MM.1S (cell line): ENCODE measurements at regions not wholly inside any gene's neighbourhood (a gene's known extent, or its start where the extent isn't known, plus 50 kb on each side); places are given as distances from the start of the nearest gene placed in this dataset.

Source experiments
- DNase-seq: peaks from one replicate; pipeline ENCODE4 v3.0.0-alpha.2; 2015
- H2AFZ ChIP-seq: fragments of 300-600 bp; sonication (generic); 2 replicates; pipeline ENCODE4 v1.6.0; 2016; ENCODE audit warnings: antibody characterized with exemption, low read length
- H3F3A ChIP-seq: fragments of 300-600 bp; sonication (generic); 2 replicates; pipeline ENCODE4 v1.6.1; 2016; ENCODE audit warnings: mild to moderate bottlenecking, antibody characterized with exemption, low read length, moderate library complexity, mixed read lengths; ENCODE audit not compliant: insufficient read depth
- H3K27ac ChIP-seq: fragments of 300-600 bp; sonication (generic); 2 replicates; pipeline ENCODE4 v1.5.1; 2016; ENCODE audit warnings: mild to moderate bottlenecking, low read length
- H3K27me3 ChIP-seq: fragments of 300-600 bp; sonication (generic); replicated peaks from 2 replicates; pipeline ENCODE4 v1.6.0; 2016; ENCODE audit warnings: low read length; ENCODE audit not compliant: insufficient read depth
- H3K36me3 ChIP-seq: fragments of 300-600 bp; sonication (generic); replicated peaks from 2 replicates; pipeline ENCODE4 v1.6.1; 2016; ENCODE audit warnings: mild to moderate bottlenecking, low read length, mixed read lengths; ENCODE audit not compliant: insufficient read depth
- H3K4me1 ChIP-seq: fragments of 300-600 bp; sonication (generic); 2 replicates; pipeline ENCODE4 v1.6.1; 2016; ENCODE audit warnings: low read length, mixed read lengths
- H3K4me2 ChIP-seq: fragments of 300-600 bp; sonication (generic); 2 replicates; pipeline ENCODE4 v1.6.0; 2016; ENCODE audit warnings: low read depth, low read length
- H3K4me3 ChIP-seq: fragments of 300-600 bp; sonication (generic); 2 replicates; pipeline ENCODE4 v1.5.1; 2016; ENCODE audit warnings: low read length, mixed read lengths
- H3K79me2 ChIP-seq: fragments of 300-600 bp; sonication (generic); 2 replicates; pipeline ENCODE4 v1.6.1; 2016; ENCODE audit warnings: mixed run types, low read length, mixed read lengths
- H3K9ac ChIP-seq: fragments of 300-600 bp; sonication (generic); 2 replicates; pipeline ENCODE4 v1.6.1; 2016; ENCODE audit warnings: low read length, mixed read lengths
- H3K9me2 ChIP-seq: fragments of 300-600 bp; sonication (generic); replicated peaks from 2 replicates; pipeline ENCODE4 v1.6.1; 2016; ENCODE audit warnings: mild to moderate bottlenecking, low read length, mixed read lengths; ENCODE audit not compliant: insufficient read depth
- H3K9me3 ChIP-seq: fragments of 300-600 bp; sonication (generic); replicated peaks from 2 replicates; pipeline ENCODE4 v1.6.1; 2016; ENCODE audit warnings: mild to moderate bottlenecking, low read length, mixed read lengths; ENCODE audit not compliant: insufficient read depth
- H4K20me1 ChIP-seq: fragments of 300-600 bp; sonication (generic); 2 replicates; pipeline ENCODE4 v1.6.1; 2016; ENCODE audit warnings: mild to moderate bottlenecking, low read length, moderate library complexity, mixed read lengths; ENCODE audit not compliant: insufficient read depth
- CTCF ChIP-seq: fragments of 300-600 bp; sonication (generic); IDR thresholded peaks from 2 replicates; pipeline ENCODE4 v1.5.1; 2016; ENCODE audit warnings: antibody characterized with exemption, low read length, mixed read lengths
- EZH2 ChIP-seq: fragments of 300-600 bp; sonication (generic); optimal IDR thresholded peaks from 2 replicates; pipeline ENCODE3; 2017; ENCODE audit warnings: low read depth, mild to moderate bottlenecking, antibody characterized with exemption, low read length, mixed read lengths
- EZH2phosphoT487 ChIP-seq: fragments of 300-600 bp; sonication (generic); IDR thresholded peaks from 2 replicates; pipeline ENCODE4 v1.6.1; 2018; ENCODE audit warnings: antibody characterized with exemption, low read length

- Histone ChIP-seq H3K27ac (no peak overlapping the region), H3K4me1 (no peaks in the 10 kb centered on the region), H3K27me3 (no peaks in the 10 kb centered on the region), H3K9me2 (no peaks in the 10 kb centered on the region), H2AFZ (no peak overlapping the region), H3F3A (no peaks in the 10 kb centered on the region), H3K4me2 (no peak overlapping the region), H3K4me3 (no peak overlapping the region), H3K36me3 (no peaks in the 10 kb centered on the region), H3K9me3 (no peaks in the 10 kb centered on the region), H3K79me2 (no peaks in the 10 kb centered on the region), H3K9ac (no peak overlapping the region), H4K20me1 (no peaks in the 10 kb centered on the region)
- TF ChIP-seq EZH2 (no peak), EZH2phosphoT487 (no peak), CTCF (no peak)
- DNase-seq = no peak
Observed at GRCh38 chr6:170106906-170107525, 183.9 kb downstream of the DLL1 start.

- Histone ChIP-seq H3K9me2 (no peaks in the 10 kb centered on the region), H2AFZ (no peak overlapping the region), H3K9ac (no peak overlapping the region), H3K79me2 (no peaks in the 10 kb centered on the region), H3K27me3 (no peaks in the 10 kb centered on the region), H3K9me3 (no peaks in the 10 kb centered on the region), H3K4me3 (no peak overlapping the region), H3K36me3 (no peaks in the 10 kb centered on the region), H3K27ac (no peak overlapping the region), H3K4me2 (no peak overlapping the region), H3K4me1 (no peaks in the 10 kb centered on the region), H4K20me1 (no peaks in the 10 kb centered on the region), H3F3A (no peaks in the 10 kb centered on the region)
- TF ChIP-seq EZH2phosphoT487 = no peak
- TF ChIP-seq CTCF = no peak
- TF ChIP-seq EZH2 = no peak
- DNase-seq = no peak
Observed at GRCh38 chr6:170102582-170103481, 188.0 kb downstream of the DLL1 start.

GRCh38 chr6:170102038-170102437 is 188.8 kb downstream of the DLL1 start:
- Histone ChIP-seq H3K27ac (no peak overlapping the region), H3K4me3 (no peak overlapping the region), H3K9me2 (no peaks in the 10 kb centered on the region), H3K9ac (no peak overlapping the region), H3K4me2 (no peak overlapping the region), H3K36me3 (no peaks in the 10 kb centered on the region), H3K27me3 (no peaks in the 10 kb centered on the region), H3K4me1 (no peaks in the 10 kb centered on the region), H3K9me3 (no peaks in the 10 kb centered on the region), H3K79me2 (no peaks in the 10 kb centered on the region), H3F3A (no peaks in the 10 kb centered on the region), H2AFZ (no peak overlapping the region), H4K20me1 (no peaks in the 10 kb centered on the region)
- TF ChIP-seq CTCF (no peak), EZH2 (no peak), EZH2phosphoT487 (no peak)
- no peak for DNase-seq
